ENCODE measurements at regions not wholly inside any gene's neighbourhood (a gene's known extent, or its start where the extent isn't known, plus 50 kb on each side); places are given as distances from the start of the nearest gene placed in this dataset.

DNA sequence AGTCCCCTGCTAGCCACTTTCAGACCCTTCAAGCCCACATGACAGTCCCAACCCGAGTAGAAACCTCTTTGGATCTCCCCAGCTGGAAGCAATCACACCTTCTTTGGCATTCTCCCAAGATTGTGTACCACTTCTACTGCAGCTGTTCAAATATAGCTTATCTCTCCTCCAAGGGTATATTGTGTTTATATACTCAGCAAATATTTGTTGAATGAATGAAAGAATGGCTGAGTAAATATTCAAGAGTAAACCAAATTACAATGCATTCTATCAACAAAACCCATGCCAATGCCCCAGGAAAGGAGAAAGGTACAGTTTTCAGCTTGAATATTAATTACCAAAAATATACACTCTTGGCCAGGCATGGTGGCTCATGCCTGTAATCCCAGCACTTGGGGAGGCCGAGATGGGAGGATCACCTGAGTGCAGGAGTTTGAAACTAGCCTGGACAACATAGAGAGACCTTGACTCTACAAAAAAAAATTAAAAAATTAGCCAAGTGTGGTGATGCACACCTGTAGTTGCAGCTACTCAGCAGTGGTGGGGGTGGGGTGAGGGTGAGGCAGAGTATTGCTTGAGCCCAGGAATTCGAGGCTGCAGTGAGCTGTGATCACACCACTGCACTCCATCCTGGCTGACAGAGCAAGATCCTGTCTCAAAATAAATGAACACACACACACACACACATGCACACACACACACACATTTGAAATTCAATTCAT, 68.5 kb downstream of the NIBAN1 start:
- CTCF ChIA-PET, result no interaction called here
- POLR2A ChIA-PET (ENCODE audit: low non-redundant PET), result no interaction called here
- H3K27ac ChIP-seq, result peak overlapping the region; percentile 7; the same call in 1 of the 2 replicates
- TF ChIP-seq, protein P1, sequence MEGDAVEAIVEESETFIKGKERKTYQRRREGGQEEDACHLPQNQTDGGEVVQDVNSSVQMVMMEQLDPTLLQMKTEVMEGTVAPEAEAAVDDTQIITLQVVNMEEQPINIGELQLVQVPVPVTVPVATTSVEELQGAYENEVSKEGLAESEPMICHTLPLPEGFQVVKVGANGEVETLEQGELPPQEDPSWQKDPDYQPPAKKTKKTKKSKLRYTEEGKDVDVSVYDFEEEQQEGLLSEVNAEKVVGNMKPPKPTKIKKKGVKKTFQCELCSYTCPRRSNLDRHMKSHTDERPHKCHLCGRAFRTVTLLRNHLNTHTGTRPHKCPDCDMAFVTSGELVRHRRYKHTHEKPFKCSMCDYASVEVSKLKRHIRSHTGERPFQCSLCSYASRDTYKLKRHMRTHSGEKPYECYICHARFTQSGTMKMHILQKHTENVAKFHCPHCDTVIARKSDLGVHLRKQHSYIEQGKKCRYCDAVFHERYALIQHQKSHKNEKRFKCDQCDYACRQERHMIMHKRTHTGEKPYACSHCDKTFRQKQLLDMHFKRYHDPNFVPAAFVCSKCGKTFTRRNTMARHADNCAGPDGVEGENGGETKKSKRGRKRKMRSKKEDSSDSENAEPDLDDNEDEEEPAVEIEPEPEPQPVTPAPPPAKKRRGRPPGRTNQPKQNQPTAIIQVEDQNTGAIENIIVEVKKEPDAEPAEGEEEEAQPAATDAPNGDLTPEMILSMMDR (conservative IDR thresholded peaks at IDR 0.05; ENCODE audit: low read depth), result no peak
- DNase-seq (ENCODE audit: low spot score), result no peak

DNA sequence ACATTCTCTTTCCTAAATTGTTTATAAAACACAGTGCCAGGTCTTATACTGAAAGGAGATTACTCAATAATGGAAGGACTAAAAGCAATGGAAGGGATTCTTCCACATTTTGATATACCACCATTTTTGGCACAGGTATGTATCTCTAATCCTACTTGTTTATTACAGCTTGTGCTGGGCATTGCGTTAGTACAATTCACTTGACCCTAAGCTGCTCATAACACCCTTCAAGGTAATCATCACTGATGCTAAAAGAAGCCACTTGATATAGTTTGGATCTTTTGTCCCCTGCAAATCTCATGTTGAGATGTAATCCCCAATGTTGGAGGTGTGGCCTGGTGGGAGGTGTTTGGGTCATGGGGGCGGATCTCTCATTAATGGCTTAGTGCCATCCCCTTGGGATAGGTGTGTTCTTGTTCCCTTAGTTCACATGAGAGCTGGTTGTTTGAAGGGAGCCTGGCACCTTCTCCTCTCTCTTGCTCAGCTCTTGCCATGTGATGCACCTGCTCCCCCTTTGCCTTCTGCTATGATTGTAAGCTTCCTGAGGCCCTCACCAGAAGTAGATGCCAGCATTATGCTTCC, 71.1 kb downstream of the NIBAN1 start:
- TF ChIP-seq, protein P1 (conservative IDR thresholded peaks at IDR 0.05; ENCODE audit: low read depth), result no peak
- DNase-seq (ENCODE audit: low spot score), result no peak
- CTCF ChIA-PET, result no interaction called here
- POLR2A ChIA-PET (ENCODE audit: low non-redundant PET), result no interaction called here
- H3K27ac ChIP-seq, result no peak overlapping the region

DNA sequence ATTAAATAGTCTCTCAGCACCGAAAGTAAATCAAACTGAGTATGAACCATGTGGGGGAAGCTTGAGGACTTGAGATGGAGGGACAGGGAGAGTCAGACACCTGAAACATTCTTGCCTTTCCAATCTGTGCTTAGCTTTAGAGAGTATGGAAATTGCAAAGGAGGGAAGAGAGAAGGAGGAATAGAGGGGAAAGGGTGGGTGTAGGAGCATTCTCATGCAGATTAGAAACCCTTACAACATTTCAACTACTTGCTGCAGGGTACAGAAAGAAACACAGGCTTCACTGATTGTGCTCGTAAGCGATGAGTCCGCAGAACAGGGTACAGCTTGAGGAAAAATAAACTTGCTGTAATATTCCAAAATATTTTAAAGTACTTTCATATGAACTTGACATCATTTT, 73.8 kb downstream of the NIBAN1 start:
- TF ChIP-seq, protein P1 (conservative IDR thresholded peaks at IDR 0.05; ENCODE audit: low read depth), result no peak
- DNase-seq (ENCODE audit: low spot score), result no peak
- ChIA-PET CTCF (no interaction called here), POLR2A (ENCODE audit: low non-redundant PET) (no interaction called here)
- H3K27ac ChIP-seq, result no peak overlapping the region

DNA sequence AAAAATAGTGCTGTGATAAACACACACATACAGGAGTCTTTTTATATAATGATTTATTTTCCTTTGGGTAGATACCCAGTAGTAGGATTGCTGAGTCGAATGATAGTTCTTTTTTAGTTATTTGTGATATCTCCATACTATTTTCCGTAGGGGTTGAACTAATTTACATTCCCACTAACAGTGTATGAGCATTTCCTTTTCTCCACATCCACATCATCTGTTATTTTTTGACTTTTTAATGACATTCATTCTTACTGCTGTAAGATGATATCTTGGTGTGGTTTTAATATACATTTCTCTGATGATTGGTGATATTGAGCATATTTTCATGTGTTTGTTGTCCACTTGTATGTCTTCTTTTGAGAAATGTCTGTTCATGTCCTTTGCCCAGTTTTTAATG, 78.3 kb downstream of the NIBAN1 start:
- ChIA-PET POLR2A (ENCODE audit: low non-redundant PET) (no interaction called here), CTCF (no interaction called here)
- TF ChIP-seq, protein P1 (conservative IDR thresholded peaks at IDR 0.05; ENCODE audit: low read depth), result no peak
- no peak for DNase-seq (ENCODE audit: low spot score)
- H3K27ac ChIP-seq, result no peak overlapping the region

DNA sequence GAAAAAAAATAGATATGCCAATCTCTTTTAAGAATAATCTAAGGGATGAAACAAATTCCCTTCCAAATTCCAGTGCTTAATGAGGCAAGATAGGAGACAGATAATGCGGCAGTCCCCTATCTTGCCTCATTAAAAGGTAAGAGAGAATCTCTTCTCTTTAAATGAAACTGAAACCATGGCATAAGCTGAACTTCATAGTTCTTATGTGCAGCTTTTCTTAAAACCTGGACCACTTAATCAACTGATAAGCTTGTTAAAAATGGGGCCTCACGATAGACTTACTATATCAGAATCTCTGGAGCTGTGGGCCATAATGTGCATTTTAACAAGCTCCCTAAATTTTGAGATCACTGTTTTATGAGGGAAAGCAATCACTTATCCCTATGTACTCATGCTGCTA, 79.2 kb downstream of the NIBAN1 start:
- DNase-seq (ENCODE audit: low spot score), result no peak
- ChIA-PET CTCF (no interaction called here), POLR2A (ENCODE audit: low non-redundant PET) (no interaction called here)
- no peak overlapping the region for H3K27ac ChIP-seq
- TF ChIP-seq, protein P1 (conservative IDR thresholded peaks at IDR 0.05; ENCODE audit: low read depth), result no peak

DNA sequence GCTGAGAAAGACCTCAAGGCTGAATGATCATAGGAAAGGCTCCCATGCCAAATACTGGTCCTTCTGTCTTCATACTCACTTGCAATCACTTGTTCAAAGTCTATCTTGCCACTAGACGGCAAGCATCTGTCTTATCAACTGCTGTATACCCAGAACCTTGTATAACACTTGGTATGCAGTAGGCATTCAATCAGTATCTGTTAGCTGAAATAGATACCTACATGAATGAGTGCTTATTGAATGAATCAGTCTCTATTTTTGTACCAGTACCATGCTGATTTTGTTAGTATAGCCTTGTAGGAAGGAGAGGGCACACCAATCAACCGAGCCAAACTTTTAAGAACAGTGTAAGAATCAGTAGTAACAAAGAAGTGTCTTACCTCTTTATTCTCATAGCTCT, 80.6 kb downstream of the NIBAN1 start:
- ChIA-PET POLR2A (ENCODE audit: low non-redundant PET) (no interaction called here), CTCF (no interaction called here)
- no peak for DNase-seq (ENCODE audit: low spot score)
- TF ChIP-seq, protein P1 (conservative IDR thresholded peaks at IDR 0.05; ENCODE audit: low read depth), result no peak
- H3K27ac ChIP-seq, result no peak overlapping the region
